ENCODE measurements at regions not wholly inside any gene's neighbourhood (a gene's known extent, or its start where the extent isn't known, plus 50 kb on each side); places are given as distances from the start of the nearest gene placed in this dataset.

GRCh38 chr5:133681896-133682295 is 69.6 kb upstream of the FSTL4 start:
- TF ChIP-seq POLR2AphosphoS5 (IDR thresholded peaks at IDR 0.05; ENCODE audit: low read depth, low read length) = no peak
- TF ChIP-seq SPI1 (IDR thresholded peaks at IDR 0.05; ENCODE audit: low read depth, low read length) = no peak
- no peak for TF ChIP-seq POLR2A (IDR thresholded peaks at IDR 0.05; ENCODE audit: low read depth, low read length)
